Astrocyte (in vitro differentiated cells and primary cell): ENCODE measurements at regions not wholly inside any gene's neighbourhood (a gene's known extent, or its start where the extent isn't known, plus 50 kb on each side); places are given as distances from the start of the nearest gene placed in this dataset.

Source experiments
- EZH2 ChIP-seq: IDR thresholded peaks from 2 replicates; pipeline ENCODE4 v1.6.1; 2012; ENCODE audit warnings: mild to moderate bottlenecking, low read length, inconsistent platforms; ENCODE audit not compliant: insufficient read depth
- TF ChIP-seq, protein P1 (sequence below): IDR thresholded peaks from 2 replicates; pipeline ENCODE4 v1.5.1; 2011; ENCODE audit warnings: low read depth, mild to moderate bottlenecking, inconsistent platforms, low read length, moderate library complexity; ENCODE audit not compliant: insufficient read depth

DNA sequence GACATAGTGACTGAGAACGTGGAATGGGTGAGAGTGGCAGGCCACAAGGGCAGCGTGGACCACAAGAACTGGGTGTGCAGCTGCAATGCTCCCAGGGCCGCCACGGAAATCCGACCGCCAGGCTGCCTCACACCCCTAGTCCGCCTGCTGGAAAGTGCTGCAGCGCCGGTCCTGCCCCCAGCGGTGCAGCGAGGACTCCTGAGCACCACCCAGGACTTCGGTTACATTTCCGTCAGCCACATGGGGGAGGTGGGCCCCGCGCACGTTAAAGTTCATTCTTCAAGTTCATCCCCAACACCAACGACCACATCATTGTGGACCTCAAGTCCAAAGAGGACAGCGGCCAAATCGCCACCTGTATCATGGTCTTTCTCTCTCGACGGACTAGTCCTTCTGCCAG, 126.1 kb upstream of the CARMIL1 start:
- no peak for TF ChIP-seq EZH2
- TF ChIP-seq, protein P1, sequence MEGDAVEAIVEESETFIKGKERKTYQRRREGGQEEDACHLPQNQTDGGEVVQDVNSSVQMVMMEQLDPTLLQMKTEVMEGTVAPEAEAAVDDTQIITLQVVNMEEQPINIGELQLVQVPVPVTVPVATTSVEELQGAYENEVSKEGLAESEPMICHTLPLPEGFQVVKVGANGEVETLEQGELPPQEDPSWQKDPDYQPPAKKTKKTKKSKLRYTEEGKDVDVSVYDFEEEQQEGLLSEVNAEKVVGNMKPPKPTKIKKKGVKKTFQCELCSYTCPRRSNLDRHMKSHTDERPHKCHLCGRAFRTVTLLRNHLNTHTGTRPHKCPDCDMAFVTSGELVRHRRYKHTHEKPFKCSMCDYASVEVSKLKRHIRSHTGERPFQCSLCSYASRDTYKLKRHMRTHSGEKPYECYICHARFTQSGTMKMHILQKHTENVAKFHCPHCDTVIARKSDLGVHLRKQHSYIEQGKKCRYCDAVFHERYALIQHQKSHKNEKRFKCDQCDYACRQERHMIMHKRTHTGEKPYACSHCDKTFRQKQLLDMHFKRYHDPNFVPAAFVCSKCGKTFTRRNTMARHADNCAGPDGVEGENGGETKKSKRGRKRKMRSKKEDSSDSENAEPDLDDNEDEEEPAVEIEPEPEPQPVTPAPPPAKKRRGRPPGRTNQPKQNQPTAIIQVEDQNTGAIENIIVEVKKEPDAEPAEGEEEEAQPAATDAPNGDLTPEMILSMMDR, result no peak
